HG03432 (cell line): ENCODE measurements at regions not wholly inside any gene's neighbourhood (a gene's known extent, or its start where the extent isn't known, plus 50 kb on each side); places are given as distances from the start of the nearest gene placed in this dataset.
"Not testable (repeated sequence)": the region's sequence is repeated elsewhere in the genome, so short reads cannot be mapped to it uniquely, and the experiment has no call there.

Experiments used
- ATAC-seq: cut with Tn5 transposase; IDR thresholded peaks from one replicate; pipeline ENCODE4 v1.9.1; 2021; ENCODE audit warnings: mild to moderate bottlenecking, moderate library complexity; ENCODE audit not compliant: unreplicated experiment

DNA sequence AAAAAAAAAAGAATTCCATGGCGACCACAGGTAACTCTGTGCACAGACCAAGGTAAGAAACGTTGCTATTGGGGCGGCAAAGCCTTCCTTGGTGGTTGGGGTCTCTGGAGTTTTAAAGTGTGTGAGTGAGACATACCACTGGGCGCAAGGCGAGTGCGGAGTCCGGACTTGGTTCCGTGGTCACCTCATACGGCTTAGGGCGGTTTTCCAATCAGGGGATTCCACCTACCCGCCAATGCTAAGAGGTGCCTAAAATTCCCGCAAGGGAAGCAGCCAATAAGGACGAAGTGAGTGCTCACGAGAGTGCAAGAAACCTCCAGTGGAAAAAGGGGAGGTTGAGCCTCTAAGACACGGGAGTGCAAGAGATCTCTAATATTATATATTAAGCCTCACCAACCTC is 68.6 kb upstream of the PRSS16 start:
- no peak for ATAC-seq

DNA sequence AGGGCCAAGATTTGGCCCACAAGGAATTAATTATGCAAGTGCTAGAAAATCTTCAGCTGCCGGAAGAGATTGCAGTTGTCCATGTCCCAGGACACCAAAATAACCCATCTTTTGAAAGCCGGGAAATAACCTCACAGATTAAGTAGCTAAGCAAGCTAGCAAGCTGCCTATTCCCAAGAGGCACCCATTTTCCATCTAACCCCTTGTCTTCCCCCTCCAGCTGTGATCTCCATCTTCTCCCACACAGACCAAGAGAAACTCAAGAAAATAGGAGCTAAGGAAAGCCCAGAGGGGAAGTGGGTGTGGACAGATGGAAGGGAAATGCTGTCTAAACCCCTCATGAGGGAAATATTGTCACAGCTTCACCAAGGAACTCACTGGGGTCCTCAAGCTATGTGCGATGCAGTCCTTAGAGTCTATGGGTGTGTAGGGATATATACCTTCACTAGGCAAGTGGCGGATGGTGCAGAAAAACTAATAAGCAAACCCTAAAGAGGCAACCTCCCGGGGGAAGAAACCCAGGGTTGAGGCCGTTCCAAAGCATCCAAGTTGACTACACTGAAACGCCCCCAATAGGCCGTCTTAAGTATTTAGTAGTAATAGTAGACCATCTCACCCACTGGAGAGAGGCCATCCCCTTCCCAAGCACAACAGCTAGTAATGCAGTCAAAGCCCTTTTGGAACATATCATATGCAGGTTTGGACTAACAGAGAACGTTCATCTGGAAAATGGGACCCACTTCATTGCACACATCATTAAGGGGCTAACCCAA is 64.3 kb upstream of the PRSS16 start:
- ATAC-seq: no peak

DNA sequence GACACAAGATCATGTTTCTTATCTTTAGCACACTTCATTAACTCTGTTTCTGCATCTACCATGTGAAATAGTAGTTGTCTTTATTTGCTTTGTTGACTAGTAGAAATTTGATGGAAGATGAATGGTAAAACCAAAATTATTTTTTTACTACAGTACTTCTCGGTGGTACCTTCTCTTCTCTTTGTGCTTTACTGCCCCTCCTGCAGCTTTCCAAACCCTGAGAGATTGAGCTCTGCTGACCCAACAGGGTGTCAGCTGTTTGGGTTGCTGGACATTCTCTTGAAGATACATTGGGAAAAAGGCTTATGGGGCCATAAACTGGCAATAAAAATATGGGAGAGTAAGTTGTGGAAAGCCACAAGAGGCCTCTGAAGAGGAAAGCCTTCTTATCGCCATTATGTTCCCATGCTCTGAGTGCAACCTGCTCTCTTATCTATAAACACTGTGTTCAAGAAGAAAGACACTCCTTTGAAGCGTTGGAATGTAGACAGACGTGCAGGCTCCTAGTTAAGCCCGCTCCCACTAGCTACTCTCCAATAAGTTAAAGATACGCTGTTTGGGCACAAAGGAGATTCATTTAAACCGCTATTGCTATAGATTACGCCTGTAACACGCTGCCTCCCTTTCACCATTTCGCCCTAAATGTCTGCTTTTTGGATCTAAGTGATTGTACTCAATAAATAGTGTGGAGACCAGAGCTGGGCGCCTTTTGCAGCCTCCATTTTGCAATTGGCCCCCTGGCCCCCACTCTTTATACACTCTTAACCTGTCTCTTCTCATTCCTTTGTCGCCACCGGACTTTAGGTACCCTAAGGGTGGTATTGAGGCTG is 60.1 kb upstream of the PRSS16 start:
- ATAC-seq: no peak

DNA sequence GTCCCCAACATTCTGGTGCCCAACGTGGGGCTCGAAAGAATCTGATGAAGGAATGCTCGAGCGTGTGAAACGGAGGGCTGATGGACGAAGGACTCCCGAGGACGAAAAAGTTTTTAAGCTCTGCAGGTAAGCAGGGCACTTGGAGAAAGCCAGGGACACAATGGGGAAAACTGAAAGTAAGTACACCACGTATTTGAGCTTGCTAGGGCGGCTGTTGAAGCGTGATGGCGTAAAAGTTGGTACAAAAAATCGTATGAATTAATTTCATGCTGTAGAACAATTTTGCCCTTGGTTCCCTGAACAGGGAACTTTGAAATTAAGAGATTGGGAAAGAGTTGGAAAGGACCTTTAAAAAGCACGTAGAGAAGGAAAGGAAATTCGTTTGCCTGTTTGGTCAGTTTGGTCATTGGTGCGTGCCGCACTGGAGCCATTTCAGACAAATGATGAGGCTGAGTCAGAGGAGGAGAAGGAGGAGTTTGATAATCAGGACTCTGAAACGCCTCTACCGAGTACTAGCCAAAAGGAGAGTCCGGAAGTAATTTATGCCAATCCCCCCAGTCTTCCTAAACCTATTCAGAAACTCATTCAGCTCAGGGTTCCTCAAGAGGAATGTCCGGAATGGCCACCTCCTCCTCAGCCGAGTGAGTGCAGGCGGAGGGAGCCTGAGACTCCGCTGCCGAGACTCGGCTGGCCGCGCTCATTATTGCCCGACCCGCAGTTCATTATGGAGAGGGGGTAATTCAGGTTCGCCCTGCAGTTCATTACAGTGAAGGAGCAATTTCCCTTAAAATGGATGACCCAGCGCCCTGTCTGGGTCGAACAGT is 59.2 kb upstream of the PRSS16 start:
- peak; percentile 85 for ATAC-seq

DNA sequence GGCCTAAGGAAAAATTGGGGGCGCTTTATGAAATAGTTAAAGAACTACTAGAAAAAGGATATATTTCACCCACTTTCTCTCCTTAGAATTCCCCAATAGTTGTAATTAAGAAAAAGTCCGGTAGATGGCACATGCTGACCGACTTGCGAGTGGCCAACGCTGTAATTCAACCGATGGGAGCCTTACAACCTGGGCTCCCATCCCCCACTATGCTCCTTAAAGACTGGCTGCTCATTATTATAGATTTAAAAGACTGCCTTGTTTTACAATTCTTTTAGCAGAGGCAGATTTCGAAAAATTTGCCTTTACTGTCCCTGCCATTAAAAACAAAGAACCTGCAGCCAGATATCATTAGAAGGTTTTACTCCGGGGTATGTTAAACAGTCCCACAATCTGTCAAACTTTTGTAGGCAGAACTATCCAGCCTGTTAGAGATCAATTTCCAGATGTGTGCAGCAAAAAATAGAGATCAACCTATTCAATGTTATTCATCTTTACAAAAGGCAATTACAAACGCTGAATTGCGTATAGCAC is 58.5 kb upstream of the PRSS16 start:
- peak; percentile 80 for ATAC-seq

DNA sequence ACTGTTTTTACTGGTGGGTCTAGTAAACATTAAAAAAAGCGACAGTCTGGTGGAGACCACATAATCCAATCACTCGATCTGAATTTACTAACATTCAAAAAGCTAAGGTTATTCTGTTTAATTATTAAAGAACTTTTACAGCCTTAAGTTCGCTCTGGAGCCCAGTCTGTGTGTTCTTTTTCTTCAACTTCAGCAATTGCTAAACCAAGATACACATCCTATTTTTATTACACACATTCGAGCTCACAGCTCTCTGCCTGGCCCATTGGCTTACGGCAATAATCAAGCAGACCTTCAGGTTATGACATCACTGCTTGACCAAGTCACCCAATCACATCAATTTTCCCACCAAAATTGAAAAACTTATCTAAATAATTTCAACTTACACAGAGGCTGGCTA is 57.4 kb upstream of the PRSS16 start:
- ATAC-seq: no peak

DNA sequence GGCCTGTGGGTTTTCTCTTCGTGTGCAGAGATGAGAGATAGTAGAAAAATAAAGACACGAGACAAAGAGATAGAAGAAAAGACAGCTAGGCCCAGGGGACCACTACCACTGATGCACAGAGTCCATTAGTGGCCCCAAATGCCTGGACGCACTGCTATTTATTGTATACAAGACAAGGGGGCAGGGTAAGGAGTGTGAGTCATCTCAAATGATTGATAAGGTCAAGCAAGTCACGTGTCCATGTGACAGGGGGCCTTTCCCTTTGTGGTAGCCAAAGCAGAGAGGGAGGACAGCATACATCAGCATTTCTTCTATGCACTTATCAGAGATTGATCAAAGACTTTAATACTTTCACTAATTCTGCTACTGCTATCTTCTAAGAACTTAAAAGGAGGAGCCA is 53.0 kb upstream of the PRSS16 start:
- ATAC-seq: not testable (repeated sequence)

DNA sequence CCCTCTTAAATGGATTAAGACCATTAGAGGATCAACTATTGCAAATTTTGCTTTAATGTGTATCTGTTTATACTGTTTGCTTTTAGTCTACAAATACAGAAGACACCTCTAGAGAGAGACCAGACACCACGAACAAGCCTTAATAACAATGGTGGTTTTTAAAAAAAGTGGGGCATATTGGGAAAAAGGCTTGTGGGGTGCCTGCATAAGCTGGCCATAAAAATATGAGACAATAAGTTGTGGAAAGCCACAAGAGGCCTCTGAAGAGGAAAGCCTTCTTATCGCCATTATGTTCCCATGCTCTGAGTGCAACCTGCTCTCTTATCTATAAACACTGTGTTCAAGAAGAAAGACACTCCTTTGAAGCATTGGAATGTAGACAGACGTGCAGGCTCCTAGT is 52.0 kb upstream of the PRSS16 start:
- ATAC-seq: not testable (repeated sequence)
